Right atrium auricular region (tissue), 2 donors: ENCODE measurements at regions not wholly inside any gene's neighbourhood (a gene's known extent, or its start where the extent isn't known, plus 50 kb on each side); places are given as distances from the start of the nearest gene placed in this dataset.

Experiments
- DNase-seq: peaks from one replicate; pipeline ENCODE4 v3.0.0-alpha.2; 2019; ENCODE audit warnings: low spot score
- H3K27ac ChIP-seq, 2 donors: fragments of 200-600 bp; sonication (generic); 1 replicate in 1 of 2; 2 replicates in 1 of 2; pipeline ENCODE4 v1.5.1; 2016 to 2019
- H3K27me3 ChIP-seq, 2 donors: fragments of 200-600 bp; sonication (generic); one replicate each; pipeline versions ENCODE4 v1.5.1 to v1.6.0; 2017 to 2019
- H3K36me3 ChIP-seq: fragments of 200-600 bp; sonication (generic); one replicate; pipeline ENCODE4 v1.5.1; 2016
- H3K4me1 ChIP-seq, 2 donors: fragments of 200-600 bp; sonication (generic); one replicate each; pipeline versions ENCODE4 v1.5.1 to v1.6.0; 2017 to 2019
- H3K4me3 ChIP-seq, 2 donors: fragments of 200-600 bp; sonication (generic); 1 replicate in 1 of 2; 2 replicates in 1 of 2; pipeline ENCODE4 v1.5.1; 2017 to 2019; ENCODE audit warnings: mild to moderate bottlenecking in 1 of 2, moderate library complexity in 1 of 2
- H3K9me3 ChIP-seq, 2 donors: fragments of 200-600 bp; sonication (generic); one replicate each; pipeline ENCODE4 v1.5.1; 2019
- TF ChIP-seq, protein P1 (sequence below), 2 donors: fragments of 200-600 bp; sonication (generic); IDR thresholded peaks; one replicate each; pipeline ENCODE4 v1.5.1; 2019; ENCODE audit warnings: antibody characterized with exemption in 2 of 2

GRCh38 chr6:163949431-163949830, 534.9 kb downstream of the QKI start:
- no peaks in the 10 kb centered on the region for H3K9me3 ChIP-seq
- DNase-seq = no peak
- TF ChIP-seq, protein P1, sequence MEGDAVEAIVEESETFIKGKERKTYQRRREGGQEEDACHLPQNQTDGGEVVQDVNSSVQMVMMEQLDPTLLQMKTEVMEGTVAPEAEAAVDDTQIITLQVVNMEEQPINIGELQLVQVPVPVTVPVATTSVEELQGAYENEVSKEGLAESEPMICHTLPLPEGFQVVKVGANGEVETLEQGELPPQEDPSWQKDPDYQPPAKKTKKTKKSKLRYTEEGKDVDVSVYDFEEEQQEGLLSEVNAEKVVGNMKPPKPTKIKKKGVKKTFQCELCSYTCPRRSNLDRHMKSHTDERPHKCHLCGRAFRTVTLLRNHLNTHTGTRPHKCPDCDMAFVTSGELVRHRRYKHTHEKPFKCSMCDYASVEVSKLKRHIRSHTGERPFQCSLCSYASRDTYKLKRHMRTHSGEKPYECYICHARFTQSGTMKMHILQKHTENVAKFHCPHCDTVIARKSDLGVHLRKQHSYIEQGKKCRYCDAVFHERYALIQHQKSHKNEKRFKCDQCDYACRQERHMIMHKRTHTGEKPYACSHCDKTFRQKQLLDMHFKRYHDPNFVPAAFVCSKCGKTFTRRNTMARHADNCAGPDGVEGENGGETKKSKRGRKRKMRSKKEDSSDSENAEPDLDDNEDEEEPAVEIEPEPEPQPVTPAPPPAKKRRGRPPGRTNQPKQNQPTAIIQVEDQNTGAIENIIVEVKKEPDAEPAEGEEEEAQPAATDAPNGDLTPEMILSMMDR (IDR thresholded peaks at IDR 0.05) = no peak
- no peak overlapping the region for H3K27ac ChIP-seq
- H3K36me3 ChIP-seq = no peaks in the 10 kb centered on the region
- no peak overlapping the region for H3K4me3 ChIP-seq
- no peaks in the 10 kb centered on the region for H3K27me3 ChIP-seq
- H3K4me1 ChIP-seq = peaks cover 0 to 5% of the 10 kb centered on the region in 2 donors

- Histone ChIP-seq H3K4me3 (no peak overlapping the region), H3K9me3 (no peaks in the 10 kb centered on the region), H3K27ac (no peak overlapping the region), H3K4me1 (peaks cover 0 to 16% of the 10 kb centered on the region in 2 donors), H3K36me3 (no peaks in the 10 kb centered on the region), H3K27me3 (no peaks in the 10 kb centered on the region)
- TF ChIP-seq, protein P1 (IDR thresholded peaks at IDR 0.05) = no peak
- no peak for DNase-seq
Measured at GRCh38 chr6:163948250-163948649, 533.7 kb downstream of the QKI start.

- H3K27me3 ChIP-seq = no peaks in the 10 kb centered on the region
- no peak overlapping the region for H3K4me3 ChIP-seq
- TF ChIP-seq, protein P1 (IDR thresholded peaks at IDR 0.05) = no peak
- peaks cover 0 to 21% of the 10 kb centered on the region in 2 donors for H3K4me1 ChIP-seq
- H3K27ac ChIP-seq = no peak overlapping the region
- no peak for DNase-seq
- H3K9me3 ChIP-seq = no peaks in the 10 kb centered on the region
- H3K36me3 ChIP-seq = no peaks in the 10 kb centered on the region
Measured at GRCh38 chr6:163947276-163947675, 532.8 kb downstream of the QKI start.

DNA sequence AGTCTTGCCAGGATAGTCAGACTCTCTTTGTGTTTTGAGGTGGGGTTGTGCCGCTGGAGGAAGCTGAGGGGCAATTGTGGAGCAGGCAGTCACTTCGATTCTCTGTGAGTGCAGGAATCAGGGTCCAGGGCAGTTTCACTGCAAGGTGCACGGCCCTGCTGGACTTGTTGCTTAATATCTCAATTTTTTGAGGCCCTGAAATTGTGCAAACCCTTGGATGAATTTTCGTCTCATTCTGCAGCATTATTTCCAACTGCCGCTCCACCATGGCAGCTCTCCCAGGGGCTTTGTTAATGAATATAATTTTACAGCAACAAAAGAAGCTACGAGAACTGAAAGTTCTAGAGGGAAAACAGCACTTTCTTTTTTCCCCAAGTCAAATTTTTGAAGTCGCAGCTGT, 531.9 kb downstream of the QKI start:
- Histone ChIP-seq H3K27ac (no peak overlapping the region), H3K4me3 (no peak overlapping the region)
- DNase-seq = no peak

DNA sequence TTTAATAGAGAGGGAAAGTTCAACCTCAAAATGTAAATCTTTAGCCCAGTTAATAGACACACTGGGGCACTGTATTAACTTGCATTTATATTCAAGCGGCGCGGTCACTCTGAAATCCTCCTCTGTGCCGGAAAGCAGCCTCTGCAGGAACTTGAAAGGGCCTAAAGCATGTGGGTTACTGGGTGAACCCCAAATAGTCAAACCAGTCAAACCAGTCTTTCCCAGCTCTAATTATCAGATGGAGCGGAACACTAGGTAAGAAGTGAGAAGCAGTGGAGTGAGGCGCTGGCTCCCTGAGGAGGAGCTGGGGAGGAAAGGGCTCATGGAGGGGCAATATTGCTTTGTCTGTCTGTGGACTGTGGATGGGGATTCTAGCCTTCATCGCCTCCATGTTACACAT, 531.3 kb downstream of the QKI start:
- Histone ChIP-seq H3K36me3 (no peaks in the 10 kb centered on the region), H3K4me1 (peaks cover 0 to 35% of the 10 kb centered on the region in 2 donors), H3K9me3 (no peaks in the 10 kb centered on the region), H3K4me3 (no peak overlapping the region), H3K27me3 (no peaks in the 10 kb centered on the region), H3K27ac (no peak overlapping the region)
- no peak for DNase-seq
- TF ChIP-seq, protein P1 (IDR thresholded peaks at IDR 0.05) = no peak

More for the DNA sequence above, 531.9 kb downstream of the QKI start:
- H3K36me3 ChIP-seq = no peaks in the 10 kb centered on the region
- peaks cover 0 to 29% of the 10 kb centered on the region in 2 donors for H3K4me1 ChIP-seq
- TF ChIP-seq, protein P1 (IDR thresholded peaks at IDR 0.05) = no peak
- H3K27me3 ChIP-seq = no peaks in the 10 kb centered on the region
- no peaks in the 10 kb centered on the region for H3K9me3 ChIP-seq

DNA sequence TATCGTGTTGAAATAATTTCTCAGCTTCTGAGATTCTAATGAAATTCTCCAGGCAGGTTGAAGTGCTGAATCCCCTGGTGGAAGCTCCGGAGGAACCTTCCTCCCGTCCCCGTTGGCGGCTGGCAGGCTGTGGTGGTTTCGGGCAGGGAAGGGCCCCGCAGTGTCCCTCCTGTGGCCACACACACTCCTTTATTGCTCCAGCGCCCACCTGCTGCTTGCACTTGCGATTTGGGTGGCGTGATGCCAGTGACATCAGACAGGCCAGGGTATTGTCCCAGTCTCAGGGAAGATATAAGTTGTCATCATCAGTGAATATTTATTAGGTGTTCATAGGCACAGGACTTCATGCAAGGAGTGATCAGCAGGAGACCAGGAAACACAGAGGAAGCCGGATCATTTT, 530.4 kb downstream of the QKI start:
- H3K36me3 ChIP-seq = no peaks in the 10 kb centered on the region
- no peak overlapping the region for H3K4me3 ChIP-seq
- H3K4me1 ChIP-seq = peaks cover 0 to 35% of the 10 kb centered on the region in 2 donors
- H3K27me3 ChIP-seq = no peaks in the 10 kb centered on the region
- no peak for DNase-seq
- peak overlapping the region in 1 of 2 donors; percentile 41 for H3K27ac ChIP-seq
- TF ChIP-seq, protein P1 (IDR thresholded peaks at IDR 0.05) = no peak
- no peaks in the 10 kb centered on the region for H3K9me3 ChIP-seq
